ENCODE measurements at regions not wholly inside any gene's neighbourhood (a gene's known extent, or its start where the extent isn't known, plus 50 kb on each side); places are given as distances from the start of the nearest gene placed in this dataset.

DNA sequence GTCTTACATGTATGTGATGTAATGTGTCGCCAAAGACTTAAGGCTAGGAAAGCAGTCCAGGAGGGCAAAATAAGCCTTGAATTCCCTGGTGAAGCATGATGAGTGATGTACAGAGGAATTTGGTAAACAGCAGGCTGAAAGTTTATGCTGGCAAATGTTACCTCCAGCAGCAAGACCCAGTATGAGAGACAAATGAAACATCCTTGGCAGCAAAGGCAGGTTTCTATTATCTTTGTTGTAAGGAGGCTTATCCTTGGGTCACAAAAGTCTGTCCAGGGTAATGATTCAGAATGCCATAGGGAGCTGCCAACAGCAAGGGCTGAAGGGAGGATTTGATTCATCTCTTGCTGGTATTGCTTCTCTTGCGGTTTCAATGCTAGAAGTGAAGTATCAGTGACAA is 75.9 kb upstream of the HTR4 start:
- 76 to 87% methylated on average over 2 of the region's 2 CpGs for WGBS, 2 donors
- H3K4me3 ChIP-seq, result no peak overlapping the region
- H3K27me3 ChIP-seq, result no peaks in the 10 kb centered on the region
- DNase-seq, result no peak
- H3K4me1 ChIP-seq, result peaks cover 4 to 13% (median 8%) of the 10 kb centered on the region in 4 donors
- ATAC-seq (ENCODE audit: low FRiP score in 2 of 2), result no peak
- TF ChIP-seq POLR2A (IDR thresholded peaks at IDR 0.05), result no peak
- H3K27ac ChIP-seq, result no peak overlapping the region
- H3K9me3 ChIP-seq, result no peaks in the 10 kb centered on the region
- no peaks in the 10 kb centered on the region for H3K36me3 ChIP-seq

DNA sequence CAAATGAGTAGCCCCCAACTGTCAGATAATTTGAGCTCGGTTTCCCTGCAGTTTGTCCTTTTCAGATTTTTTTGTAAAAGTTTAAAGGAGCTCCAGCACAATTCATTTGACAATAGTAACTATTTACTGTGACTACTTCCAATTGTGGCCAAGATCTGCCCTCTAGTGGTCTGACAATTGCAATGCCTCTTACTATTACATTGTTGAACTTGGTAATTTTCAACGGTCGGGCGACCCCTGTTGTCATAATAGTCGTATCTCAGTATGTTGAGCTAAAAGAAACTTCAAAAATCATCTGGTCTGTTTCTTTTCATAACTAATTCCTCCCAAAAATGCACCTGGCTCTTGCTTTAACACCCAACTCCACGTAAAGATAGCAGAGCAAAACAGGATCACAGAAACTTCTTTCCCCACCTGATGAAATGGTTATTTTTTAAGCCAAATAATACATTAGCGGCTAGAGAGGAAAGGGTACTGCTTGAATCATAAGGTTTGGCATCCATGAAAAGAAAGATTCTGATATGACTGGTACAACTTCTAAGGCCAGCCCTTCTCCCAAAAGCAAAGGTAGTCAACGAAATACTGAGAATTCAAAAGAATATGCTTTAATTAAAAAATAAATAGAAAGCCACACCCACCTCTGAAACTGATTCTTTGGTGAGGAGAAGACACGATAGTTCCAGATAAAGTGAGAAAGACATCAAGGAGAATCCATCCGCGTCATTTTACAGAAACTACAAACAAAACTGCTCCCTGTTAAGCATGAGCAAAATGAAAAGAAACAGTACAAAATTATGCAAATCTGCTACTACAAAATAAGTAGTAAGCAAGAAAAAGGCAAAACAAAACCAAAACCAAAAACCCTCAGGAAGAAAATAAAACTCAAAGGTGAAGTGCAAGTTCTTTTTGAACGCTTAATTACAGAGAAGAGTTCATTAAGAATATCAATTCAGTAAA is 76.9 kb upstream of the HTR4 start:
- no peak overlapping the region for H3K4me3 ChIP-seq
- TF ChIP-seq POLR2A (IDR thresholded peaks at IDR 0.05) (no peak), EP300 (IDR thresholded peaks at IDR 0.05) (no peak), POLR2AphosphoS5 (IDR thresholded peaks at IDR 0.05) (no peak)
- TF ChIP-seq, protein P1, sequence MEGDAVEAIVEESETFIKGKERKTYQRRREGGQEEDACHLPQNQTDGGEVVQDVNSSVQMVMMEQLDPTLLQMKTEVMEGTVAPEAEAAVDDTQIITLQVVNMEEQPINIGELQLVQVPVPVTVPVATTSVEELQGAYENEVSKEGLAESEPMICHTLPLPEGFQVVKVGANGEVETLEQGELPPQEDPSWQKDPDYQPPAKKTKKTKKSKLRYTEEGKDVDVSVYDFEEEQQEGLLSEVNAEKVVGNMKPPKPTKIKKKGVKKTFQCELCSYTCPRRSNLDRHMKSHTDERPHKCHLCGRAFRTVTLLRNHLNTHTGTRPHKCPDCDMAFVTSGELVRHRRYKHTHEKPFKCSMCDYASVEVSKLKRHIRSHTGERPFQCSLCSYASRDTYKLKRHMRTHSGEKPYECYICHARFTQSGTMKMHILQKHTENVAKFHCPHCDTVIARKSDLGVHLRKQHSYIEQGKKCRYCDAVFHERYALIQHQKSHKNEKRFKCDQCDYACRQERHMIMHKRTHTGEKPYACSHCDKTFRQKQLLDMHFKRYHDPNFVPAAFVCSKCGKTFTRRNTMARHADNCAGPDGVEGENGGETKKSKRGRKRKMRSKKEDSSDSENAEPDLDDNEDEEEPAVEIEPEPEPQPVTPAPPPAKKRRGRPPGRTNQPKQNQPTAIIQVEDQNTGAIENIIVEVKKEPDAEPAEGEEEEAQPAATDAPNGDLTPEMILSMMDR (IDR thresholded peaks at IDR 0.05), result peak; percentile 70 to 95 (median 88)
- ATAC-seq (ENCODE audit: low FRiP score in 2 of 2) (peak; percentile 84 to 93), DNase-seq (peak in 1 of 2 donors; percentile 73)
- H3K9me3 ChIP-seq, result no peaks in the 10 kb centered on the region
- no peak overlapping the region for H3K27ac ChIP-seq
- 32 to 37% methylated on average over 12 of the region's 12 CpGs for WGBS, 2 donors
- no peaks in the 10 kb centered on the region for H3K36me3 ChIP-seq
- H3K4me1 ChIP-seq, result peaks cover 4 to 13% (median 9%) of the 10 kb centered on the region in 4 donors
- no peaks in the 10 kb centered on the region for H3K27me3 ChIP-seq

DNA sequence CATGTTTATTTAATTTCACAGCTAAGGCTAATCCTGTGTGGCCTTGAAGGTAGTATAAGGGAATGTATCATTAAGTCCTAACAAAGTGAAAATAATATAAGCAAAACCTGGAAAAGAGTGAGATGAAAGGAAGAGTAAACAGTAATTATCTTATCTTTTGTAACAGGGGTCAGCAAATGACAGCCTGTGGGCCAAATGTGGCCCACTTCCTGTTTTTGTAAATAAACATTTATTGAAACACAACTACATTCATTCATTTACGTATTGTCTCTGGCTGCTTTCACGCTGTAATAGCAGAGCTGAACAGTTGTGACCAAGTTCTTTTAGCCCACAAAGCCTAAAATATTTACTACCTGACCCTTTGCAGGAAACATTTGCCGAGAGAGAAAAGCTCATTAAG is 78.4 kb upstream of the HTR4 start:
- H3K4me3 ChIP-seq, result no peak overlapping the region
- DNase-seq (no peak), ATAC-seq (ENCODE audit: low FRiP score in 2 of 2) (no peak)
- no peaks in the 10 kb centered on the region for H3K36me3 ChIP-seq
- H3K27ac ChIP-seq, result no peak overlapping the region
- TF ChIP-seq POLR2A (IDR thresholded peaks at IDR 0.05) (no peak), EP300 (IDR thresholded peaks at IDR 0.05) (no peak), POLR2AphosphoS5 (IDR thresholded peaks at IDR 0.05) (no peak)
- TF ChIP-seq, protein P1 (IDR thresholded peaks at IDR 0.05), result no peak
- H3K27me3 ChIP-seq, result no peaks in the 10 kb centered on the region
- H3K9me3 ChIP-seq, result no peaks in the 10 kb centered on the region
- WGBS, 2 donors, result 57 to 62% methylated on average over 3 of the region's 3 CpGs
- H3K4me1 ChIP-seq, result peaks cover 4 to 13% (median 9%) of the 10 kb centered on the region in 4 donors

DNA sequence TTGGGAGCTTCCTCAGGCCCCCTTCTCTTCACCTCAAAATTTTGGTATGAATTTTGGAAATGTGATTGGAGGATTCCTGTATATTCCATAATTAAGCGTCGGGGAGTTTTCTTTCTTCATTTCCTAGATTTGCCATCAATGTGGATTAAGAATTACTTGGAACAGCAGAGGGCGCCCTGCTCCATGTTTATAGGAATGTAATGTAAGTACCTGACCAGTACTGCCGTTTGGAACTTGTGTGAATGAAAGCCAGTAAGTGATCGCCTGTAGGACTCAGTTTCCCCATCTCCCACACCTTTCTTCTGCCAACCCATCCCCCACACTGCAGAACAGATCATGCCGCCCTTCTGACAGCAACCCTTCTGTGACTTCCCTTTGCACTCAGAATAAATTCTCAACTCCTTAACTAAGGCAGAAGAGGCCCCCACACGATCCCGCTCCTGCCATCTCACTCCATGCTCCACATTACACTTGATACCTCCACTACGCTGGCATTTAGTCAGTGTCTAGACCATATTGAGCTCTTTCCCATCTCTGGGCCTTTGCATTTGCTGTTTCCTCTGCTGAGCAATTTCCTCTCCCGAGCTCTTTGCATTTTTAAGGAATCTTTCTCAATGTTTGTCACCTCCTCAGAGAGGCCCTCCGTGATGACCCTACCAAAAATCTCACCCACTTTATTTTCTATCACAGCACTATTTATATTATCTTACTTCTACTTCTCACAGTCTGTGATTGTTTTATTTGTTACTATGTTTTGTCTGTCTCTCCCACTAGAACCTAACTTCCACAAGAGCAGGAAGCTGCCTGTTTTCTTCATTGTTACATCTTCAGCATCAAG is 79.5 kb upstream of the HTR4 start:
- ATAC-seq (ENCODE audit: low FRiP score in 2 of 2), result peak; percentile 58 to 73
- no peaks in the 10 kb centered on the region for H3K36me3 ChIP-seq
- no peaks in the 10 kb centered on the region for H3K9me3 ChIP-seq
- H3K27me3 ChIP-seq, result no peaks in the 10 kb centered on the region
- DNase-seq, result peak in 1 of 2 donors; percentile 86
- H3K4me1 ChIP-seq, result peaks cover 4 to 13% (median 9%) of the 10 kb centered on the region in 4 donors
- H3K27ac ChIP-seq, result no peak overlapping the region
- TF ChIP-seq POLR2A (IDR thresholded peaks at IDR 0.05) (no peak), EP300 (IDR thresholded peaks at IDR 0.05) (no peak), POLR2AphosphoS5 (IDR thresholded peaks at IDR 0.05) (no peak)
- TF ChIP-seq, protein P1 (IDR thresholded peaks at IDR 0.05), result peak; percentile 44 to 76 (median 68)
- 26 to 27% methylated on average over 11 of the region's 11 CpGs for WGBS, 2 donors
- H3K4me3 ChIP-seq, result no peak overlapping the region

DNA sequence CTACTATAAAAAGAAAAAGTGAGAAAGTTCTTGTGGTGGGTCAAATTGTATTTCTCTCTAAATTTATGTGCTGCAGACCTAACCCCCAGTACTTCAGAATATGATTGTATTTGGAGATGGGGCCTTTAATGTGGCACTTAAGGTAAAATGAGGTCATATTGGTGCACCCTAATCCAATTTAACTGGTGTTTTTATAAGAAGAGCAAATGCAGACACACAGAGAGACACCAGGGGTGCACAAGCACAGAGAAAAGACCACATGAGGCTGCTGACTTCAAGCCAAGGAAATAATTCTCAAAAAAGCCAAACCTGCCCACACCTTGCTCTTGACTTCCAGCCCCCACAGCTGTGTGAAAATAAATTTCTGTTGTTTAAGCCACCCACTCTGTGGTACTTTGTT is 80.2 kb upstream of the HTR4 start:
- ATAC-seq (ENCODE audit: low FRiP score in 2 of 2), result no peak

More for the DNA sequence above, 80.2 kb upstream of the HTR4 start:
- Histone ChIP-seq H3K4me3 (no peak overlapping the region), H3K9me3 (no peaks in the 10 kb centered on the region), H3K4me1 (peaks cover 4 to 15% (median 9%) of the 10 kb centered on the region in 4 donors), H3K27me3 (no peaks in the 10 kb centered on the region), H3K36me3 (no peaks in the 10 kb centered on the region), H3K27ac (no peak overlapping the region)
- DNase-seq, result no peak
- TF ChIP-seq, protein P1 (IDR thresholded peaks at IDR 0.05), result no peak
- no peak for TF ChIP-seq POLR2AphosphoS5 (IDR thresholded peaks at IDR 0.05)
- TF ChIP-seq POLR2A (IDR thresholded peaks at IDR 0.05), result no peak
- no peak for TF ChIP-seq EP300 (IDR thresholded peaks at IDR 0.05)

All from upper lobe of left lung (tissue), 6 donors.